Mesendoderm (in vitro differentiated cells): ENCODE measurements at regions not wholly inside any gene's neighbourhood (a gene's known extent, or its start where the extent isn't known, plus 50 kb on each side); places are given as distances from the start of the nearest gene placed in this dataset.

Source experiments
- DNase-seq: peaks from one replicate; pipeline ENCODE4 v3.0.0; 2013
- H2AK5ac ChIP-seq: 2 replicates; pipeline ENCODE4 v1.6.1; 2013; ENCODE audit warnings: low read length, inconsistent platforms
- H2BK120ac ChIP-seq: 2 replicates; pipeline ENCODE4 v1.6.1; 2013; ENCODE audit warnings: low read depth, mild to moderate bottlenecking, low read length, moderate library complexity, mixed read lengths
- H2BK15ac ChIP-seq: replicated peaks from 2 replicates; pipeline ENCODE4 v1.6.1; 2013; ENCODE audit warnings: low read depth, mild to moderate bottlenecking, moderate library complexity
- H2BK5ac ChIP-seq: 2 replicates; pipeline ENCODE4 v1.6.1; 2013; ENCODE audit warnings: low read length, inconsistent platforms
- H3K18ac ChIP-seq: 2 replicates; pipeline ENCODE4 v1.6.1; 2013; ENCODE audit warnings: mild to moderate bottlenecking, low read length, mixed read lengths
- H3K23ac ChIP-seq: one replicate; pipeline ENCODE4 v1.6.1; 2013; ENCODE audit warnings: low read length
- H3K27ac ChIP-seq: 2 replicates; pipeline ENCODE4 v1.5.1; 2013; ENCODE audit warnings: low read depth, mild to moderate bottlenecking, inconsistent platforms, low read length, moderate library complexity
- H3K27me3 ChIP-seq: 2 replicates; pipeline ENCODE4 v1.6.1; 2013; ENCODE audit warnings: low read length, control low read depth, mild to moderate bottlenecking, inconsistent platforms; ENCODE audit not compliant: insufficient read depth, poor library complexity
- H3K36me3 ChIP-seq: 2 replicates; pipeline ENCODE4 v1.6.1; 2013; ENCODE audit warnings: low read length, inconsistent platforms; ENCODE audit not compliant: control insufficient read depth, insufficient read depth
- H3K4ac ChIP-seq: one replicate; pipeline ENCODE4 v1.6.1; 2013; ENCODE audit warnings: low read depth, mild to moderate bottlenecking, low read length, moderate library complexity
- H3K4me1 ChIP-seq: 2 replicates; pipeline ENCODE4 v1.6.1; 2013; ENCODE audit warnings: low read depth, low read length, inconsistent platforms; ENCODE audit not compliant: control insufficient read depth
- H3K4me2 ChIP-seq: 2 replicates; pipeline ENCODE4 v1.6.1; 2013; ENCODE audit warnings: low read length
- H3K4me3 ChIP-seq: 2 replicates; pipeline ENCODE4 v1.5.1; 2013; ENCODE audit warnings: mild to moderate bottlenecking, low read length
- H3K56ac ChIP-seq: one replicate; pipeline ENCODE4 v1.6.1; 2013; ENCODE audit warnings: low read length
- H3K79me1 ChIP-seq: 2 replicates; pipeline ENCODE4 v1.6.1; 2013; ENCODE audit warnings: low read length, inconsistent platforms
- H3K79me2 ChIP-seq: 2 replicates; pipeline ENCODE4 v1.6.1; 2013; ENCODE audit warnings: mild to moderate bottlenecking, low read length; ENCODE audit not compliant: control insufficient read depth, insufficient read depth
- H3K9ac ChIP-seq: 2 replicates; pipeline ENCODE4 v1.6.1; 2013; ENCODE audit warnings: low read length, inconsistent platforms
- H4K5ac ChIP-seq: one replicate; pipeline ENCODE4 v1.6.1; 2013; ENCODE audit warnings: low read length
- H4K8ac ChIP-seq: one replicate; pipeline ENCODE4 v1.6.1; 2013; ENCODE audit warnings: low read depth, mild to moderate bottlenecking, control low read depth, low read length, moderate library complexity
- WGBS: extraction: QIAGEN DNeasy Blood & Tissue Kit; methylation state at CpG from one replicate; pipeline ENCODE4 v1.1.7; 2013; ENCODE audit warnings: low lambda C conversion rate, missing lambda C conversion rate; ENCODE audit not compliant: insufficient coverage; ENCODE audit errors: extremely low coverage; 5-methylcytosine and 5-hydroxymethylcytosine counted together

DNA sequence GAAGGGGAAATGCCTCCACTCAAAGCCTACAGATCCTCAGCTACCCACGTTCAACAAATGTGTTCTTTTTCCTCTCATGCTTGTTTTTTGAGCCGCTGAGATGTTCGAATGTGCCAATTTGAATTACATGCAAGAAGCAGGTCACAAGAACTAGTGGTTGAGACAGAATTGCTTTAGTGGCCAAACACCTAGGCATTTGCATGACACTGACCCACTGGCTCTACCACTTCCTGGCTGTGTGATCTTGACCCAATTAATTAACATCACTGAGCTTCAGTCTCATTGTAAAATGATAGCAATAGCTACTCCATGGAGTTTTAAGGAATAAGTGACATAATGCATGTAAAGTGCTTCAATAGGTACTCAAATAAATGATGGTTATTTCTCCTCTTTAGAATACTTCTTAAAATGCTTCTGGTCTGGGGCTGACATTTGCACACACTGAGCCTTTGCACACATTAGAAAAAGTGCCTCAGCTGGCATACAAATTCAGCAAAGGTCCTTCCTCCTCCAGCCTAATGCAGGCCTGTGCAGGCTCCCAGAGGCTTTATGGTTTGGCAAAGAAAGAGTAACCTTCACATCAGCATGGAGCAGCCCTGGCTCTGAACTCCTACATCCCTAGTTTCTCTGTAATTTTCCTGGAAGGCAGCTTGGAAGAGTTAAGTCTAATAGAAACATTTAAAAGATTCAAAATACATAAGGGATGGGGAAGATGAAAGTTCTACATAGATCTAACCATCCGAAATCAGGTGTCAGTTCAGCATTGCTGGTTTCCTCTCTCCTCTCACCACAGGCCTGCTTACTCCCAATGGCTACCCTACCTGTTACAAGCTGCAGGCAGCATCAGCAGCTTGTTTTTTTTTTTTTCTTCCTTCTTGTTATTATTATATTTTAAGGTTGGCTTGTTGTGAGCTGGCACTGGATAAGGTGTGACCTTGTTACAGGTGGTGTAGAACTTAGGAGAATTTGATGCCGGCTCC is 107.4 kb downstream of the TBX19 start:
- no peaks in the 10 kb centered on the region for H3K27me3 ChIP-seq
- H3K36me3 ChIP-seq: no peaks in the 10 kb centered on the region
- H2BK5ac ChIP-seq: no peak overlapping the region
- no peak overlapping the region for H4K5ac ChIP-seq
- H3K18ac ChIP-seq: no peak overlapping the region
- no peak overlapping the region for H3K27ac ChIP-seq
- DNase-seq: no peak
- H3K4ac ChIP-seq: no peak overlapping the region
- H3K23ac ChIP-seq: no peak overlapping the region
- no peak overlapping the region for H3K4me3 ChIP-seq
- WGBS: no CpG with 5 or more reads among the region's 5 CpGs
- no peaks in the 10 kb centered on the region for H3K79me1 ChIP-seq
- H3K4me1 ChIP-seq: peaks cover 2% of the 10 kb centered on the region
- no peak overlapping the region for H2BK120ac ChIP-seq
- H2AK5ac ChIP-seq: no peak overlapping the region
- no peak overlapping the region for H3K9ac ChIP-seq
- H3K79me2 ChIP-seq: no peaks in the 10 kb centered on the region
- no peak overlapping the region for H2BK15ac ChIP-seq
- no peak overlapping the region for H3K56ac ChIP-seq
- no peak overlapping the region for H3K4me2 ChIP-seq
- no peak overlapping the region for H4K8ac ChIP-seq

GRCh38 chr1:168386949-168387586 is 106.4 kb downstream of the TBX19 start:
- H4K8ac ChIP-seq: no peak overlapping the region
- no peak overlapping the region for H2AK5ac ChIP-seq
- DNase-seq: peak; percentile 87
- no CpG with 5 or more reads among the region's 25 CpGs for WGBS
- no peak overlapping the region for H3K9ac ChIP-seq
- no peaks in the 10 kb centered on the region for H3K79me2 ChIP-seq
- no peak overlapping the region for H3K23ac ChIP-seq
- H2BK120ac ChIP-seq: no peak overlapping the region
- no peak overlapping the region for H2BK15ac ChIP-seq
- no peak overlapping the region for H3K4me3 ChIP-seq
- H3K27me3 ChIP-seq: no peaks in the 10 kb centered on the region
- peak overlapping the region; percentile 20 for H3K56ac ChIP-seq
- no peak overlapping the region for H2BK5ac ChIP-seq
- H3K36me3 ChIP-seq: no peaks in the 10 kb centered on the region
- H3K27ac ChIP-seq: no peak overlapping the region
- no peaks in the 10 kb centered on the region for H3K79me1 ChIP-seq
- no peak overlapping the region for H3K4ac ChIP-seq
- H3K4me1 ChIP-seq: peaks cover 2% of the 10 kb centered on the region
- H3K18ac ChIP-seq: no peak overlapping the region
- H3K4me2 ChIP-seq: peak overlapping the region; percentile 1
- no peak overlapping the region for H4K5ac ChIP-seq

- Histone ChIP-seq H3K4me1 (peaks cover 2% of the 10 kb centered on the region), H3K4me2 (no peak overlapping the region), H3K27ac (no peak overlapping the region), H3K27me3 (no peaks in the 10 kb centered on the region), H2BK15ac (no peak overlapping the region), H3K36me3 (no peaks in the 10 kb centered on the region), H2BK5ac (no peak overlapping the region), H3K18ac (no peak overlapping the region), H4K5ac (no peak overlapping the region), H2BK120ac (no peak overlapping the region), H3K4ac (no peak overlapping the region), H3K79me2 (no peaks in the 10 kb centered on the region), H4K8ac (no peak overlapping the region), H3K79me1 (no peaks in the 10 kb centered on the region), H3K23ac (no peak overlapping the region), H3K56ac (no peak overlapping the region), H3K9ac (no peak overlapping the region), H3K4me3 (no peak overlapping the region), H2AK5ac (no peak overlapping the region)
- no peak for DNase-seq
- no CpG with 5 or more reads among the region's 2 CpGs for WGBS
These were observed 105.8 kb downstream of the TBX19 start for GRCh38 chr1:168386492-168386891.

DNA sequence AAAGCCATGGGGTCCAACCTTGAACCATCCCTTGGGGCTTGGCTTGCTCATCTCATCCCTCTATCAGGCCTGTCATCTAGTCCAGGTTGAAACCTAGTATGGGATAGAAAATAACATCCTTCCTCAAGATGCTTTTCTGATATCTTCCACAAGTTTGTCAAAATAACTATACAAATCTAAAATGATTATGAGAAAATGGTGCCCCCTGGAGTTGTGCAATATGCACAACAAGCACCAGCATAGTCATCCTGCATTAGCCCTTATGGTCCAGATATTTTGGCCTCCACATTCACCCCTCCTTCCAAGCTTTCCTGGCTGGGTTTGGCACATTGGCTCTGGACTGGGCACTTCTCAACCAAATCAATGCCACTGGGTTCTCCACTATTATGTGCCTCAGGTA is 101.2 kb downstream of the TBX19 start:
- Histone ChIP-seq H3K79me1 (no peaks in the 10 kb centered on the region), H3K79me2 (no peaks in the 10 kb centered on the region), H4K8ac (no peak overlapping the region), H3K56ac (no peak overlapping the region), H3K4me2 (no peak overlapping the region), H2BK120ac (no peak overlapping the region), H3K27me3 (no peaks in the 10 kb centered on the region), H3K9ac (no peak overlapping the region), H3K4me1 (no peaks in the 10 kb centered on the region), H3K18ac (no peak overlapping the region), H3K4ac (no peak overlapping the region), H3K4me3 (no peak overlapping the region), H3K27ac (no peak overlapping the region), H2BK5ac (no peak overlapping the region), H2AK5ac (no peak overlapping the region), H2BK15ac (no peak overlapping the region), H4K5ac (no peak overlapping the region), H3K23ac (no peak overlapping the region), H3K36me3 (no peaks in the 10 kb centered on the region)
- no peak for DNase-seq

GRCh38 chr1:168380945-168381344 is 100.3 kb downstream of the TBX19 start:
- Histone ChIP-seq H4K8ac (no peak overlapping the region), H4K5ac (no peak overlapping the region), H3K27ac (no peak overlapping the region), H2BK15ac (no peak overlapping the region), H3K27me3 (no peaks in the 10 kb centered on the region), H3K9ac (no peak overlapping the region), H3K36me3 (no peaks in the 10 kb centered on the region), H2BK120ac (no peak overlapping the region), H3K79me1 (no peaks in the 10 kb centered on the region), H3K4me2 (no peak overlapping the region), H2BK5ac (no peak overlapping the region), H3K79me2 (no peaks in the 10 kb centered on the region), H3K18ac (no peak overlapping the region), H2AK5ac (no peak overlapping the region), H3K4me1 (no peaks in the 10 kb centered on the region), H3K56ac (no peak overlapping the region), H3K23ac (no peak overlapping the region), H3K4me3 (no peak overlapping the region), H3K4ac (no peak overlapping the region)
- no peak for DNase-seq
- no CpG with 5 or more reads among the region's 2 CpGs for WGBS
